ENCODE measurements at regions not wholly inside any gene's neighbourhood (a gene's known extent, or its start where the extent isn't known, plus 50 kb on each side); places are given as distances from the start of the nearest gene placed in this dataset.

- ChIA-PET POLR2A (no interaction called here), CTCF (no interaction called here)
- FAIRE-seq = no peak
- no peak overlapping the region for H3K27ac ChIP-seq
- TF ChIP-seq TP53 (CRISPR knock-in tag; IDR thresholded peaks at IDR 0.05) (no peak), EHMT2 (IDR thresholded peaks at IDR 0.05; ENCODE audit: low read depth) (no peak), USF2 (IDR thresholded peaks at IDR 0.05) (no peak), KDM1A (IDR thresholded peaks at IDR 0.05; ENCODE audit: low read depth) (no peak), GATA3 (IDR thresholded peaks at IDR 0.05; ENCODE audit: borderline replicate concordance) (no peak)
- WGBS (ENCODE audit: missing lambda C conversion rate) = 17% methylated on average over 2 of the region's 2 CpGs
- no peaks in the 10 kb centered on the region for H3K9me3 ChIP-seq
- H3K4me3 ChIP-seq = no peak overlapping the region
- DNase-seq (ENCODE audit: low read depth in 1 of 2, low spot score in 1 of 2) = no peak
- ATAC-seq = no peak
- no peak overlapping the region for H3K4me2 ChIP-seq
- no peaks in the 10 kb centered on the region for H3K4me1 ChIP-seq
Observed at GRCh38 chr7:118087126-118087525, 96.8 kb upstream of the LSM8 start.

DNA sequence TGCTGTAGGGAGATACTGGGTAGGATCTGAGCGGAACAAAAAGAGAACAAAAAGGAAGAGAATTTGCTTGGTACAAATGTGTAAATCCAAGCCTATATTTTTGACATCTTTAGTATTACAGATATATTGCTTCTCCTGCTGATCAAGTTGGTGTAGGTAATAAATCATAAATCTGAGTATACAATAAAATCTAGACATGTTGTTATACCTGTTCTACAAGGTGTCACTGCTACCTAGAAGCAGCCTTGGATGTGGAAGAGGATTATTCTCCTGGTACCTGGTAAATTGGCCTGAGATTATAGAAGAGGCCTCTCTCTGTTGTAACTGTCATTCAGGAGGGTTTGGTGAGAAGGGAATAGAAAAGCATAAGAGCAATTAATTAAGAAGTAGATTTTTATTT lies 89.9 kb upstream of the LSM8 start:
- 80% methylated on average over 1 of the region's 1 CpG for WGBS (ENCODE audit: missing lambda C conversion rate)
- DNase-seq (ENCODE audit: low read depth in 1 of 2, low spot score in 1 of 2) (no peak), ATAC-seq (no peak), FAIRE-seq (no peak)
- Histone ChIP-seq H3K4me1 (no peaks in the 10 kb centered on the region), H3K27ac (no peak overlapping the region), H3K4me3 (no peak overlapping the region), H3K4me2 (no peak overlapping the region), H3K9me3 (no peaks in the 10 kb centered on the region)
- ChIA-PET CTCF (no interaction called here), POLR2A (no interaction called here)
- TF ChIP-seq KDM1A (IDR thresholded peaks at IDR 0.05; ENCODE audit: low read depth) = no peak
- TF ChIP-seq SREBF2 (IDR thresholded peaks at IDR 0.05) = no peak
- no peak for TF ChIP-seq ELK1 (IDR thresholded peaks at IDR 0.05; ENCODE audit: low read depth, low read length)
- TF ChIP-seq ZNF302 (CRISPR knock-in tag; IDR thresholded peaks at IDR 0.05) = no peak
- TF ChIP-seq CHD4 (IDR thresholded peaks at IDR 0.05; ENCODE audit: borderline replicate concordance) = no peak

DNA sequence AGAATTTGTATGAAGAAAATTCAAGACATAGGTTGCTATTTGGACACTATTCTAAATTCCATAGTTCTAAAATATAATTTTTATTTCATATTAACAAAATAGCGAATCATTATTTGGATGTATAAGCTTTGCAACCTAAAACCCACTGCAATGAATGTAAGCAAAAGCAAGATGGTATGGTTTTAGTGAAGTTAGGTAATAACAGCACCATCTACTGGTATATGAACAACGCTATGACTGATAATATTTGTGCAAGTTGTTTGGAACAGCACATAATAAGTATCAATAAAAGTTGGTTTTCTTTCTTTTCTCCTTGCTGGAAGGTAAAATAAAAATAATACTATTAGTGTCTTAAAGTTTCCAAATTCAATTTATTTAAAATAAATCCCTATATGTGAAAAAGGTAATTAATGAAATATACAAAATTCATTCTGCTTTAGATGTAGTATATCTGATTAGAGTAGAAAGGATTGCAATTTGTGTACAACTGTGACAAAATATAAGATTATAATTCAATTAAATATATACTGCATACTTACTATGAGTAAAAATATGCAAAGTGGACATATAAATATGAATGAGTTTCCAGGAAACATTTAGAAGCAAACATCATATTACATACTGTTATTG lies 79.0 kb upstream of the LSM8 start:
- H3K4me3 ChIP-seq = no peak overlapping the region
- FAIRE-seq = no peak
- 0% methylated on average over 2 of the region's 2 CpGs for WGBS (ENCODE audit: missing lambda C conversion rate)
- H3K9me3 ChIP-seq = peaks cover 3% of the 10 kb centered on the region; the same call in 1 of the 3 replicates
- peak; percentile 64 to 71; a peak in 3 of 6 replicates for ATAC-seq
- TF ChIP-seq BHLHE40 (IDR thresholded peaks at IDR 0.05; ENCODE audit: low read depth, low read length) (no peak), CBX8 (IDR thresholded peaks at IDR 0.05) (no peak), SMC3 (IDR thresholded peaks at IDR 0.05) (peak; percentile 59), RAD21 (conservative IDR thresholded peaks at IDR 0.05 in 1 of 2, IDR thresholded peaks at IDR 0.05 in 1 of 2) (peak; percentile 57 to 60)
- TF ChIP-seq, protein P1, sequence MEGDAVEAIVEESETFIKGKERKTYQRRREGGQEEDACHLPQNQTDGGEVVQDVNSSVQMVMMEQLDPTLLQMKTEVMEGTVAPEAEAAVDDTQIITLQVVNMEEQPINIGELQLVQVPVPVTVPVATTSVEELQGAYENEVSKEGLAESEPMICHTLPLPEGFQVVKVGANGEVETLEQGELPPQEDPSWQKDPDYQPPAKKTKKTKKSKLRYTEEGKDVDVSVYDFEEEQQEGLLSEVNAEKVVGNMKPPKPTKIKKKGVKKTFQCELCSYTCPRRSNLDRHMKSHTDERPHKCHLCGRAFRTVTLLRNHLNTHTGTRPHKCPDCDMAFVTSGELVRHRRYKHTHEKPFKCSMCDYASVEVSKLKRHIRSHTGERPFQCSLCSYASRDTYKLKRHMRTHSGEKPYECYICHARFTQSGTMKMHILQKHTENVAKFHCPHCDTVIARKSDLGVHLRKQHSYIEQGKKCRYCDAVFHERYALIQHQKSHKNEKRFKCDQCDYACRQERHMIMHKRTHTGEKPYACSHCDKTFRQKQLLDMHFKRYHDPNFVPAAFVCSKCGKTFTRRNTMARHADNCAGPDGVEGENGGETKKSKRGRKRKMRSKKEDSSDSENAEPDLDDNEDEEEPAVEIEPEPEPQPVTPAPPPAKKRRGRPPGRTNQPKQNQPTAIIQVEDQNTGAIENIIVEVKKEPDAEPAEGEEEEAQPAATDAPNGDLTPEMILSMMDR (IDR thresholded peaks at IDR 0.05) = peak; percentile 59
- H3K27ac ChIP-seq = no peak overlapping the region
- no peak overlapping the region for H3K4me2 ChIP-seq
- POLR2A ChIA-PET = no interaction called here
- DNase-seq (ENCODE audit: low read depth in 1 of 2, low spot score in 1 of 2) = peak in 1 of 2 experiments; percentile 44
- CTCF ChIA-PET = interaction anchor here (0.9 to 1.0 kb wide), 2 partner anchors 9 to 278 kb away, joined by 4 read pairs; no protein-coding TSS in a partner anchor
- peaks cover 4% of the 10 kb centered on the region; the same call in 2 of the 3 replicates for H3K4me1 ChIP-seq

GRCh38 chr7:118109607-118110006 lies 74.4 kb upstream of the LSM8 start:
- POLR2A ChIA-PET = no interaction called here
- peak overlapping the region; percentile 19; the same call in 2 of the 3 replicates for H3K4me2 ChIP-seq
- H3K9me3 ChIP-seq = no peaks in the 10 kb centered on the region
- CTCF ChIA-PET = no interaction called here
- H3K27ac ChIP-seq = no peak overlapping the region
- DNase-seq (ENCODE audit: low read depth in 1 of 2, low spot score in 1 of 2) (peak; percentile 19 to 63), FAIRE-seq (no peak), ATAC-seq (peak; percentile 81; a peak in 5 of 6 replicates)
- 0% methylated on average over 2 of the region's 2 CpGs for whole genome bisulfite sequencing (ENCODE audit: missing lambda C conversion rate)
- H3K4me1 ChIP-seq = peaks cover 4% of the 10 kb centered on the region; the same call in 2 of the 3 replicates
- TF ChIP-seq RNF2 (IDR thresholded peaks at IDR 0.05; ENCODE audit: borderline replicate concordance, low read depth) (no peak), NFE2L2 (conservative IDR thresholded peaks at IDR 0.05; ENCODE audit: low read length) (no peak), FOSL2 (IDR thresholded peaks at IDR 0.05) (no peak), FOSL2 (CRISPR knock-in tag; IDR thresholded peaks at IDR 0.05) (peak; percentile 76), CEBPB (IDR thresholded peaks at IDR 0.05) (0 out of 4 replicates have a peak, but pooled peaks of 1 of the 2 experiments have one; percentile 37), ELK1 (IDR thresholded peaks at IDR 0.05; ENCODE audit: low read depth, low read length) (no peak)
- no peak overlapping the region for H3K4me3 ChIP-seq

Measured in A549 (cell line).